ENCODE measurements at regions not wholly inside any gene's neighbourhood (a gene's known extent, or its start where the extent isn't known, plus 50 kb on each side); places are given as distances from the start of the nearest gene placed in this dataset.

DNA sequence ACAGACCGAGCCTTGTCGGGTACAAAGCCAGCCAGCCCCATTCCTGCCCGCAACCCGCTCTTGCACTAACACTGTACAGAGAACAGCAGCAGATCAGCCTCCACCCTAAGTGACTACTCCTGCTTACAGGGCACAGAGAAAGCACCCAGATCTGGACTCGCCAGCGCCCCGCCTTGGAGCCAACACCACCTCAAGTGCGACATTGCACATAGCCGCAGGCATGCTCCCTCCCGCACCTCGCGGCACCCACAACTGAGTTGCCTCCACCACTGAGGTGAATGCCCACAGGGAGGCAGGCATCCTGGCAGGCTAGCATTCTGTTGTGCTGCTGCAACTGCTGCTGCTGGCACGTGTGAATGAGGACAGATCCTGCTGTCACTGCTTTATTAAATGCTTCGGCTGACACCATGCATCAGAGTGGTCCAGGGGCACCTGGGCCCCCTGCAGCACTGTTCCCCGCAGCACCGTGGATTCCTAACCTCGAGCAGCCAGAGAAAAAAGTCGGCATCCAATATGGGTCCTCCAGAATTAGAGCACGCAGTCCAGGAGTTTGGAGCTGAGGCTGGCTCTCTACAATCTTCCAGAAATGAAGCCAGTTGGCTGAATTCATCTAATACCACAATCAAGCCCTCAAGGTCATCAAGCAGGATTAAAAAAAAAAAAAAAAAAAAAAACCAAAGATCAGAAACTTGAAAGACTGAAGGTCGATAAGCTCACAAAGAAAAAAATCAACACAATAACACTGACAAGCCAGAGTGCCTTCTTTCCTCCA, 352.9 kb downstream of the GASK1B start:
- DNase-seq (ENCODE audit: low read depth): no peak
- no peak overlapping the region for H3K4me3 ChIP-seq (ENCODE audit: control insufficient read depth, low read depth, low read length)
- TF ChIP-seq, protein P1, sequence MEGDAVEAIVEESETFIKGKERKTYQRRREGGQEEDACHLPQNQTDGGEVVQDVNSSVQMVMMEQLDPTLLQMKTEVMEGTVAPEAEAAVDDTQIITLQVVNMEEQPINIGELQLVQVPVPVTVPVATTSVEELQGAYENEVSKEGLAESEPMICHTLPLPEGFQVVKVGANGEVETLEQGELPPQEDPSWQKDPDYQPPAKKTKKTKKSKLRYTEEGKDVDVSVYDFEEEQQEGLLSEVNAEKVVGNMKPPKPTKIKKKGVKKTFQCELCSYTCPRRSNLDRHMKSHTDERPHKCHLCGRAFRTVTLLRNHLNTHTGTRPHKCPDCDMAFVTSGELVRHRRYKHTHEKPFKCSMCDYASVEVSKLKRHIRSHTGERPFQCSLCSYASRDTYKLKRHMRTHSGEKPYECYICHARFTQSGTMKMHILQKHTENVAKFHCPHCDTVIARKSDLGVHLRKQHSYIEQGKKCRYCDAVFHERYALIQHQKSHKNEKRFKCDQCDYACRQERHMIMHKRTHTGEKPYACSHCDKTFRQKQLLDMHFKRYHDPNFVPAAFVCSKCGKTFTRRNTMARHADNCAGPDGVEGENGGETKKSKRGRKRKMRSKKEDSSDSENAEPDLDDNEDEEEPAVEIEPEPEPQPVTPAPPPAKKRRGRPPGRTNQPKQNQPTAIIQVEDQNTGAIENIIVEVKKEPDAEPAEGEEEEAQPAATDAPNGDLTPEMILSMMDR (conservative IDR thresholded peaks at IDR 0.05; ENCODE audit: control insufficient read depth, insufficient read depth, low read depth, low read length): no peak

DNA sequence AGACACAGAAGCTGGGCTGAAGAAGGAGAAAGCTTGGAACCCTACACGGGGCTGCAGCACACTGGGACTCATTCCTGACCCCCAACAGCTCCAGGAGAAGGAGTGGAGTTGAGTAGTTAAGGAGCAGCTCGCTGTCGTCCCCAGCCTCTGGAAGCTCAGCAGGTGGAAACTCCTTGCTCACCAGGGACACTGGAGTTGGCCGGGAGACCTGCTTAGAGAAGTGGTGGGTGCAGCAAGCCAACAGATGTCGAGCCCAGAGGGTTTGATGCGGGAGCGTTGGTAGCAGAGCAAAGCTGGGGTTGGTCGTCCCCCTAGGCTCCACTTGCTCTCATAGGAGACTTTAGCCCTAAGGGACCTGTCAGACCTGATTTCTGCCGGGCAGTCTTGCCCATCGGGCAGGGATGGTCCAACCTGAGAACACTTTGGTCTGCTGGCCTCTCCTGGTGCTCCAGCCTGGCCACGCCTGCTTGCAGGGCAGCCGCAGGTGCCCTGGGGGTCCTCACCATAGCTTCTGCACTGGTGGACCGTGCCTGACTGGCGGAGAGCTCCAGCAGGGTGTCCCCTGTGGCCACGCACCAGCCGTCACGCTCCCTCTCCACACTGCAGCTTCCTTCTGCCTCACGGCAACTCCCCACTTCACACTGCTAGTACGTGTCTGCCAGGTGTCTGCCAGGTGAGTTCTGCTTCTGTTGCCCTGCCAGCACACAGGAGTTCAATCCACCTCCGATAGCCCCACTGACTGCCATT, 353.7 kb downstream of the GASK1B start:
- TF ChIP-seq, protein P1 (conservative IDR thresholded peaks at IDR 0.05; ENCODE audit: control insufficient read depth, insufficient read depth, low read depth, low read length): no peak
- DNase-seq (ENCODE audit: low read depth): no peak
- H3K4me3 ChIP-seq (ENCODE audit: control insufficient read depth, low read depth, low read length): no peak overlapping the region

DNA sequence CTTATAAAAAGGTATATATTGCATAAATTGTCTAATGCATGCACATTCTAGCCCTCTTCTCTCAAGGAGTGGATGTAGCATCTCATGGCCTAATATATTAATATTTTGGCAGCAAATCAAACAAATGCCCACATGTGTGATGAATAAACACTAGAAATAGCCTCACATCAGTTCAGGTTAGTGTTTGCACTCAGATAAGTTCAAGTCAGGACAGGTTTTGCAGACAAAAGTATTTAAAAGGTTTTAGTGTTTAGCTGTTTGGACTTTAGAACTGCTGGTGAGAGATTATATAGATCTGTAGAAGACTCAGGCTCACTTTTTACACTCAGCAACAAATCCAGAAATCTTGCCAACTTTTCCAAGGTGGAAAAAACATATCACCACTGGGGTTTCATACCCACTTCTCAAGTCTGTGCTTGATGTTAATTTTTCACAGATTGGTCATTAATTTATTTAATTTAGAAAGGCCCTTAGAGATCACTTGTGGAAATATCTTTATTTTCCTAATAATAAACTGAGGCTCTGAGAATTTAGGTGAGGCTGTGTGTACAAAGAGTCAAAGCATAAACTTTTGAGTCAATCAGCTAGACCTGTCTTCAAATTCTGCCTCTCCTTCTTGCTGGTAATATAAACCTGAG, 362.6 kb downstream of the GASK1B start:
- no peak overlapping the region for H3K4me3 ChIP-seq (ENCODE audit: control insufficient read depth, low read depth, low read length)
- no peak for DNase-seq (ENCODE audit: low read depth)
- TF ChIP-seq, protein P1 (conservative IDR thresholded peaks at IDR 0.05; ENCODE audit: control insufficient read depth, insufficient read depth, low read depth, low read length): no peak

DNA sequence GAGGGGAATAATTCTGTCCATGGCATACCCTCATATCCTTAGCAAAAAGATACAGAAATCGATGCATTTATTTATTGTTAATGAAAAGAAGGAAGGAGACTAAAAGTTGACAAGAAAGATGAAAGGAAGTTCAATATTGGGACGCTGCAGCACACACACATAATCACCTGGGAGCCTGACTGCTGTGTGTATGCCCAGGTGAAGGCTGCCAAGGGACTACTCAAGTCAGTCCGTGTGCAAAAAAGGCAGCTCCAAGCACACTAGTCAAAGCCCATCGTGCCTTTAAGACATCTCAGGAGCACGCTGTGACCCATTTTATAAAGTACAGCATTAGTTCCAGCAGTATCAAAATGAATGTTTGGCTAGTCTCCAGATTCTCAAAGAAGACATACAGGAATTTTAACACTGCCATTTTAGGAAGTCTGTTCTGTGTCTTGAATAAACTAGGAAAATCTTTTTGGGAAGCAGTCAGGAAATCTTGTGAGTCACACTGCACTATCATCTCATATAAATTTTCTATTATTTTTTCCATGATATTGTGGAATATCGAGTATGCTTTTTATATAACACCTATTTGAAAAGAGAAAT, 363.9 kb downstream of the GASK1B start:
- no peak overlapping the region for H3K4me3 ChIP-seq (ENCODE audit: control insufficient read depth, low read depth, low read length)
- TF ChIP-seq, protein P1 (conservative IDR thresholded peaks at IDR 0.05; ENCODE audit: control insufficient read depth, insufficient read depth, low read depth, low read length): no peak
- DNase-seq (ENCODE audit: low read depth): no peak

DNA sequence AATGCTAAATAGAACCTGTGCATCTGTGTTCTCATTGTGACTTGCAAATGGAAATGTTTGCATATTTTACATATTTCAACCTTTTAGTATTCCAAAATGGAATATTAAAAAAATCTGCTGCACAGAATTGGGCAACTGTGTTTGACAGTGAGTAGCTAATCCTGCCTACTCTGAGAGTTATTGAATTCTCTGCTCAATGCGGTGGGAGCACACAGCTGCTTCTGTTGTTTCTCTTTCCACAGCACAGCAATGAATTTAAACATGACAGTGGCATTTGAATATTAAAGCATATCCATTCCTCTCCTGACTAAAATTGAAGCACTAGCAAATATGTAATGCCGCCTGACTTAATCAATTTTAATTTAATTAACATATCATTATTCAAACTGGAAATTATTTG, 366.6 kb downstream of the GASK1B start:
- no peak overlapping the region for H3K4me3 ChIP-seq (ENCODE audit: control insufficient read depth, low read depth, low read length)
- TF ChIP-seq, protein P1 (conservative IDR thresholded peaks at IDR 0.05; ENCODE audit: control insufficient read depth, insufficient read depth, low read depth, low read length): no peak
- no peak for DNase-seq (ENCODE audit: low read depth)

DNA sequence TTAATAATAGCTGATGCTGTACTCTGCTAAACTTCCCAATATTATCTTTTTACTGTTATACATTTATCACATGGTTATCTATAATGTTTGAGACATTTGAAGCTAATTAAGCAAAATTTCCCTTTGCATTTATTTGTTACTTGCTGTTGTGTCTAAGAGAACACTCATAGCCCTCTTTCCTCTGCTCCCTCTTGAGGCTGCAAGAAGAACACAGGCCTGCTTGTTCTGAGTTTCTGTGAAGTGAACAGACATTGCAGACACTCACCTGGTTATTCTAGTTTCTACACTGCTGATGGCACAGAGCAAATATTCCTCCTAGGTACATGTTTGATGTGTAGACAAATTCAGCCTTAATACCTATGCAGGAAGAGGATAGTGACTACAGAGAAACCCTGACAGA, 367.8 kb downstream of the GASK1B start:
- TF ChIP-seq, protein P1 (conservative IDR thresholded peaks at IDR 0.05; ENCODE audit: control insufficient read depth, insufficient read depth, low read depth, low read length): peak; percentile 46

More for the DNA sequence above, 367.8 kb downstream of the GASK1B start:
- DNase-seq (ENCODE audit: low read depth): peak; percentile 13
- H3K4me3 ChIP-seq (ENCODE audit: control insufficient read depth, low read depth, low read length): no peak overlapping the region
